Activated CD8-positive, alpha-beta T cell treated with anti-CD3 and anti-CD28 coated beads for 36 hours (primary cell): ENCODE measurements at regions not wholly inside any gene's neighbourhood (a gene's known extent, or its start where the extent isn't known, plus 50 kb on each side); places are given as distances from the start of the nearest gene placed in this dataset.
"Not testable (repeated sequence)": the region's sequence is repeated elsewhere in the genome, so short reads cannot be mapped to it uniquely, and the experiment has no call there.

ENCODE experiments used
- ATAC-seq: fragments of 200-7000 bp; cut with Tn5 transposase; one replicate; pipeline ENCODE4 v1.10.0; 2021; ENCODE audit warnings: mild to moderate bottlenecking, moderate library complexity
- CTCF ChIA-PET: fragments of 350-600 bp; sonication (Branson Sonifier 250); formaldehyde crosslinking; loops from one replicate; lab custom pipeline; 2021; ENCODE audit warnings: antibody characterized with exemption; lab: Charles Lee
- POLR2A ChIA-PET: fragments of 350-600 bp; sonication (Branson Sonifier 250); formaldehyde crosslinking; loops from one replicate; lab custom pipeline; 2021; ENCODE audit warnings: antibody characterized with exemption; lab: Charles Lee
- DNase-seq: peaks from one replicate; pipeline ENCODE4 v3.0.0-alpha.2; 2020
- H3K27ac Mint-ChIP-seq: one replicate; pipeline ENCODE4 v1.8.0; 2021; ENCODE audit warnings: mild to moderate bottlenecking, mixed read lengths
- H3K27me3 Mint-ChIP-seq: one replicate; pipeline ENCODE4 v1.8.0; 2021; ENCODE audit warnings: mixed read lengths
- H3K36me3 Mint-ChIP-seq: one replicate; pipeline ENCODE4 v1.8.0; 2021; ENCODE audit warnings: low read depth, mixed read lengths
- H3K4me1 Mint-ChIP-seq: one replicate; pipeline ENCODE4 v1.8.0; 2021; ENCODE audit warnings: low read depth, mixed read lengths
- H3K4me3 Mint-ChIP-seq: one replicate; pipeline ENCODE4 v1.8.0; 2021; ENCODE audit warnings: mild to moderate bottlenecking, moderate library complexity, mixed read lengths
- H3K9me3 Mint-ChIP-seq: one replicate; pipeline ENCODE4 v1.8.0; 2021; ENCODE audit warnings: mixed read lengths
- intact Hi-C: fragments of 100-400 bp; cut with micrococcal nuclease; formaldehyde crosslinking; loops from one replicate; pipeline ENCODE4 v1.10.0; 2022
- TF ChIP-seq, protein P1 (sequence below): fragments of 200-600 bp; IDR thresholded peaks from one replicate; pipeline ENCODE4 v1.8.0; 2022; ENCODE audit warnings: antibody characterized with exemption, mild to moderate bottlenecking

- TF ChIP-seq, protein P1, sequence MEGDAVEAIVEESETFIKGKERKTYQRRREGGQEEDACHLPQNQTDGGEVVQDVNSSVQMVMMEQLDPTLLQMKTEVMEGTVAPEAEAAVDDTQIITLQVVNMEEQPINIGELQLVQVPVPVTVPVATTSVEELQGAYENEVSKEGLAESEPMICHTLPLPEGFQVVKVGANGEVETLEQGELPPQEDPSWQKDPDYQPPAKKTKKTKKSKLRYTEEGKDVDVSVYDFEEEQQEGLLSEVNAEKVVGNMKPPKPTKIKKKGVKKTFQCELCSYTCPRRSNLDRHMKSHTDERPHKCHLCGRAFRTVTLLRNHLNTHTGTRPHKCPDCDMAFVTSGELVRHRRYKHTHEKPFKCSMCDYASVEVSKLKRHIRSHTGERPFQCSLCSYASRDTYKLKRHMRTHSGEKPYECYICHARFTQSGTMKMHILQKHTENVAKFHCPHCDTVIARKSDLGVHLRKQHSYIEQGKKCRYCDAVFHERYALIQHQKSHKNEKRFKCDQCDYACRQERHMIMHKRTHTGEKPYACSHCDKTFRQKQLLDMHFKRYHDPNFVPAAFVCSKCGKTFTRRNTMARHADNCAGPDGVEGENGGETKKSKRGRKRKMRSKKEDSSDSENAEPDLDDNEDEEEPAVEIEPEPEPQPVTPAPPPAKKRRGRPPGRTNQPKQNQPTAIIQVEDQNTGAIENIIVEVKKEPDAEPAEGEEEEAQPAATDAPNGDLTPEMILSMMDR = no peak
- CTCF ChIA-PET = no interaction called here
- H3K36me3 Mint-ChIP-seq = no peaks in the 10 kb centered on the region
- H3K9me3 Mint-ChIP-seq = no peaks in the 10 kb centered on the region
- no peak overlapping the region for H3K4me3 Mint-ChIP-seq
- DNase-seq (no peak), ATAC-seq (no peak)
- H3K27ac Mint-ChIP-seq = no peak overlapping the region
- intact Hi-C loops = no loop called here
- H3K4me1 Mint-ChIP-seq = no peaks in the 10 kb centered on the region
- H3K27me3 Mint-ChIP-seq = no peaks in the 10 kb centered on the region
- POLR2A ChIA-PET = no interaction called here
Observed at GRCh38 chrX:104482757-104483156, 83.2 kb upstream of the IL1RAPL2 start.

GRCh38 chrX:104469771-104470170 lies 96.2 kb upstream of the IL1RAPL2 start:
- Mint-ChIP-seq H3K36me3 (no peaks in the 10 kb centered on the region), H3K9me3 (no peaks in the 10 kb centered on the region), H3K4me3 (no peak overlapping the region), H3K27ac (no peak overlapping the region), H3K27me3 (no peaks in the 10 kb centered on the region), H3K4me1 (no peaks in the 10 kb centered on the region)
- TF ChIP-seq, protein P1 = no peak
- no peak for ATAC-seq
- CTCF ChIA-PET = no interaction called here
- POLR2A ChIA-PET = no interaction called here
- intact Hi-C loops = no loop called here
- no peak for DNase-seq

GRCh38 chrX:104459796-104460195 lies 106.2 kb upstream of the IL1RAPL2 start:
- Mint-ChIP-seq H3K4me3 (no peak overlapping the region), H3K4me1 (no peaks in the 10 kb centered on the region), H3K27ac (no peak overlapping the region), H3K36me3 (no peaks in the 10 kb centered on the region), H3K9me3 (peaks cover 6% of the 10 kb centered on the region), H3K27me3 (no peaks in the 10 kb centered on the region)
- POLR2A ChIA-PET = no interaction called here
- TF ChIP-seq, protein P1 = no peak
- CTCF ChIA-PET = no interaction called here
- intact Hi-C loops = no loop called here
- ATAC-seq (no peak), DNase-seq (no peak)

DNA sequence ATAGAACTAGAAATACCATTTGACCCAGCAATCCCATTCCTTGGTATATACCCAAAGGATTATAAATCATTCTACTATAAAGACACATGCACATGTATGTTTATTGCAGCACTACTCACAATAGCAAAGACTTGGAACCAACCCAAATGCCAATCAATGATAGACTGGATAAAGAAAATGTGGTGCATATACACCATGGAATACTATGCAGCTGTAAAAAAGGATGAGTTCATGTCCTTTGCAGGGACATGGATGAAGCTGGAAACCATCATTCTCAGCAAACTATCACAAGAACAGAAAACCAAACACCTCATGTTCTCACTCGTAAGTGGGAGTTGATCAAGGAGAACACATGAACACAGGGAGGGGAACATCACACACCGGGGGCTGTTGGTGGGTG lies 108.9 kb upstream of the IL1RAPL2 start:
- POLR2A ChIA-PET, H3K27me3 Mint-ChIP-seq, DNase-seq, H3K9me3 Mint-ChIP-seq, H3K4me3 Mint-ChIP-seq, H3K27ac Mint-ChIP-seq, ATAC-seq, H3K4me1 Mint-ChIP-seq, intact Hi-C loops, H3K36me3 Mint-ChIP-seq, CTCF ChIA-PET: not testable (repeated sequence)

DNA sequence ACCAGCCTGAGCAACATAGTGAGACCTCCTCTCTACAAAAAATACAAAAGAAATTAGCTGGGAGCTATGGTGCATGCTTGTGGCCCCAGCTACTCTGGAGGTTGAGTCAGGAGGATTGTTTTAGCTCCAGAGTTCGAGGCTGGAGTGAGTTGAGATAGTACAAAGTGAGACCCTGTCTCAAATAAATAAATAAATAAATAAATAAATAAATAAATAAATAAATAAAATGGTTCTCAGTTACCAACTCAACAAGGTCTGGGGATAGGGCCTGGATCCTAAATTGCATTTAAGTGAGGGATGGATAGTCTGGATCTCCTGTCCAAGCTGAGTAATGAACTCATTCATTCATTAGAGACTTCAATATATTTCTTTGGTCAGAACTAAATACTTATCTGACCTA lies 115.7 kb upstream of the IL1RAPL2 start:
- TF ChIP-seq, protein P1 = no peak
- CTCF ChIA-PET = no interaction called here
- Mint-ChIP-seq H3K9me3 (no peaks in the 10 kb centered on the region), H3K27me3 (no peaks in the 10 kb centered on the region), H3K4me1 (no peaks in the 10 kb centered on the region), H3K27ac (no peak overlapping the region), H3K4me3 (no peak overlapping the region), H3K36me3 (no peaks in the 10 kb centered on the region)
- no peak for ATAC-seq
- intact Hi-C loops = no loop called here
- POLR2A ChIA-PET = no interaction called here
- no peak for DNase-seq

- no peaks in the 10 kb centered on the region for H3K9me3 Mint-ChIP-seq
- TF ChIP-seq, protein P1 = no peak
- no peak overlapping the region for H3K27ac Mint-ChIP-seq
- H3K4me3 Mint-ChIP-seq = no peak overlapping the region
- ChIA-PET POLR2A (no interaction called here), CTCF (no interaction called here)
- no peaks in the 10 kb centered on the region for H3K27me3 Mint-ChIP-seq
- ATAC-seq (no peak), DNase-seq (no peak)
- no peaks in the 10 kb centered on the region for H3K4me1 Mint-ChIP-seq
- H3K36me3 Mint-ChIP-seq = no peaks in the 10 kb centered on the region
- intact Hi-C loops = no loop called here
Observed at GRCh38 chrX:104445591-104445990, 120.4 kb upstream of the IL1RAPL2 start.
